ENCODE measurements at regions not wholly inside any gene's neighbourhood (a gene's known extent, or its start where the extent isn't known, plus 50 kb on each side); places are given as distances from the start of the nearest gene placed in this dataset.

GRCh38 chr4:101615652-101616051 lies 174.9 kb upstream of the BANK1 start:
- TF ChIP-seq CTCF (IDR thresholded peaks at IDR 0.05) (no peak), POLR2AphosphoS5 (IDR thresholded peaks at IDR 0.05) (no peak), POLR2A (IDR thresholded peaks at IDR 0.05) (no peak)

All from gastroesophageal sphincter (tissue), 3 donors.